ENCODE measurements at regions not wholly inside any gene's neighbourhood (a gene's known extent, or its start where the extent isn't known, plus 50 kb on each side); places are given as distances from the start of the nearest gene placed in this dataset.

- ChIA-PET CTCF (interaction anchor here (1.1 to 1.3 kb wide), 3 partner anchors 83 to 630 kb away, joined by 3 to 4 read pairs (median 3); no protein-coding TSS in a partner anchor), POLR2A (no interaction called here)
- no TSS peak for BruUV-seq (replicated peaks)
- Histone ChIP-seq H3K4me2 (ENCODE audit: insufficient read depth, low read length) (no peak overlapping the region), H3K36me3 (ENCODE audit: control insufficient read depth in 2 of 2, extremely low read depth in 1 of 2, insufficient read depth in 2 of 2, low read length in 2 of 2) (no peaks in the 10 kb centered on the region), H3K9ac (replicated peaks; ENCODE audit: extremely low read depth, insufficient read depth, low read length) (no peak overlapping the region), H4K20me1 (replicated peaks; ENCODE audit: control insufficient read depth, extremely low read depth, insufficient read depth, low read length) (no peaks in the 10 kb centered on the region), H3K27ac (ENCODE audit: insufficient read depth, low read depth, low read length) (no peak overlapping the region), H3K9me1 (replicated peaks; ENCODE audit: control insufficient read depth, extremely low read depth, insufficient read depth, low read length) (no peaks in the 10 kb centered on the region), H3K4me1 (ENCODE audit: control insufficient read depth, extremely low read depth, insufficient read depth, low read length) (no peaks in the 10 kb centered on the region), H3K9me3 (replicated peaks; ENCODE audit: control insufficient read depth, insufficient read depth, low read length) (no peaks in the 10 kb centered on the region), H3K27me3 (ENCODE audit: control insufficient read depth in 2 of 2, insufficient read depth in 2 of 2, low read length in 2 of 2) (peaks cover 19 to 20% of the 10 kb centered on the region in 2 experiments), H3K4me3 (replicated peaks in 1 of 3; ENCODE audit: insufficient read depth in 1 of 3, low read depth in 1 of 3, low read length in 3 of 3) (no peak overlapping the region), H3K79me2 (ENCODE audit: control insufficient read depth, insufficient read depth, low read length) (no peaks in the 10 kb centered on the region), H2AFZ (ENCODE audit: low read depth, low read length) (no peak overlapping the region)
- intact Hi-C loops (cut with micrococcal nuclease) (no loop called here), dilution Hi-C loops (cut with MboI; ENCODE audit: extremely low pct_ligation_motif_present, low sequenced_read_pairs) (no loop called here)
- TF ChIP-seq EZH2 (IDR thresholded peaks at IDR 0.05; ENCODE audit: borderline replicate concordance, low read depth, low read length, severe bottlenecking): no peak
- TF ChIP-seq POLR2A (IDR thresholded peaks at IDR 0.05; ENCODE audit: low read depth, low read length): no peak
- no peak for TF ChIP-seq JUN (IDR thresholded peaks at IDR 0.05; ENCODE audit: borderline replicate concordance, insufficient read depth, insufficient read length, low read depth)
- no peak for FAIRE-seq
- no peak for DNase-seq (ENCODE audit: low read depth, low spot score)
Measured at GRCh38 chr5:154603953-154604679, 126.1 kb upstream of the HAND1 start.

- H3K27ac ChIP-seq (ENCODE audit: insufficient read depth, low read depth, low read length): no peak overlapping the region
- BruUV-seq (replicated peaks): no TSS peak
- dilution Hi-C loops (cut with MboI; ENCODE audit: extremely low pct_ligation_motif_present, low sequenced_read_pairs): no loop called here
Measured at GRCh38 chr5:154603485-154603884, 125.5 kb upstream of the HAND1 start.

More at GRCh38 chr5:154603485-154603884, 125.5 kb upstream of the HAND1 start:
- Histone ChIP-seq H3K36me3 (ENCODE audit: control insufficient read depth in 2 of 2, extremely low read depth in 1 of 2, insufficient read depth in 2 of 2, low read length in 2 of 2) (no peaks in the 10 kb centered on the region), H3K4me3 (replicated peaks in 1 of 3; ENCODE audit: insufficient read depth in 1 of 3, low read depth in 1 of 3, low read length in 3 of 3) (no peak overlapping the region), H3K9me1 (replicated peaks; ENCODE audit: control insufficient read depth, extremely low read depth, insufficient read depth, low read length) (no peaks in the 10 kb centered on the region), H3K4me2 (ENCODE audit: insufficient read depth, low read length) (no peak overlapping the region), H2AFZ (ENCODE audit: low read depth, low read length) (no peak overlapping the region), H3K9me3 (replicated peaks; ENCODE audit: control insufficient read depth, insufficient read depth, low read length) (no peaks in the 10 kb centered on the region), H3K9ac (replicated peaks; ENCODE audit: extremely low read depth, insufficient read depth, low read length) (no peak overlapping the region), H3K79me2 (ENCODE audit: control insufficient read depth, insufficient read depth, low read length) (no peaks in the 10 kb centered on the region), H4K20me1 (replicated peaks; ENCODE audit: control insufficient read depth, extremely low read depth, insufficient read depth, low read length) (no peaks in the 10 kb centered on the region), H3K4me1 (ENCODE audit: control insufficient read depth, extremely low read depth, insufficient read depth, low read length) (no peaks in the 10 kb centered on the region), H3K27me3 (ENCODE audit: control insufficient read depth in 2 of 2, insufficient read depth in 2 of 2, low read length in 2 of 2) (peaks cover 17 to 18% of the 10 kb centered on the region in 2 experiments)
- DNase-seq (ENCODE audit: low read depth, low spot score): no peak
- CTCF ChIA-PET: interaction anchor here (0.8 to 1.3 kb wide), 4 partner anchors 8 to 629 kb away, joined by 3 to 4 read pairs (median 3); no protein-coding TSS in a partner anchor
- POLR2A ChIA-PET: no interaction called here
- no peak for FAIRE-seq
- intact Hi-C loops (cut with micrococcal nuclease): no loop called here
- TF ChIP-seq, protein P1, sequence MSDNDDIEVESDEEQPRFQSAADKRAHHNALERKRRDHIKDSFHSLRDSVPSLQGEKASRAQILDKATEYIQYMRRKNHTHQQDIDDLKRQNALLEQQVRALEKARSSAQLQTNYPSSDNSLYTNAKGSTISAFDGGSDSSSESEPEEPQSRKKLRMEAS (IDR thresholded peaks at IDR 0.05; ENCODE audit: insufficient read depth, insufficient read length): no peak

Measured in endothelial cell of umbilical vein (primary cell).